OCI-M1 (cell line): ENCODE measurements at regions not wholly inside any gene's neighbourhood (a gene's known extent, or its start where the extent isn't known, plus 50 kb on each side); places are given as distances from the start of the nearest gene placed in this dataset.

Source experiments
- DNase-seq: peaks from one replicate; lab custom pipeline; 2025; lab: John Stamatoyannopoulos, UW

DNA sequence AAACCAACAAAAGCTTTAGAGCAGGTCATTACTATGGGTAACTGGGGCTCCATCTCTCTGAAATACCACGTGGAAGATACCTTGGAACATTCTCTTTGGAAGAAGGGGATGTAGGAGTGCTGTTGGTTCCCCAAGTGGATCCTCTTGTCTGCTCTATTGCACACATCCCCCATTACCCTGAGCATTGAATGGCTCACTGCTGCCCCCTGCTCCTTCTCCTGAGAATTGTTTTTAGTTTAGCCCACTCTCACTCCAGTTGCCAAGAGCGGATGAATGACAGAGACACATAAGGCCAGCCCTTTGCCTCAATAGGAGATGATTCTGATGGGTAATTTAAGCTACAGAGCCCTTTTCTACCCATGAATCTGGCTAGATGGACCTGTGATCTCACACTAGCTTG is 135.6 kb upstream of the SUCLG2 start:
- peak; percentile 37 for DNase-seq

DNA sequence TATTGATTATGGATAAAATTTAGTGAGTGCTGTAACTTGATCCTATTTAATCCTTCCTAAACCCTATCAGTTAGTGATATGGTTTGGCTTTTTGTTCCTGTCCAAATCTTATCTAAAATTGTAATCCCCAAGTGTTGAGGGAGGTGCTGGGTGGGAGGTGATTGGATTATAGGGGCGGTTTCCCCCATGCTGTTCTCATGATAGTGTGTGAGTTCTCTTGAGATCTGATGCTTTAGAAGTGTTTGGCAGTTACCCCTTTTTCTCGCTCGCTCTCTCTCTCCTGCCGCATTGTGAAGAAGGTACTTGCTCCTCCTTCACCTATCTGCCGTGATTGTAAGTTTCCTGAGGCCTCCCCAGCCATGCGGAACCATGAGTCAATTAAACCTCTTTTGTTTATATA is 134.0 kb upstream of the SUCLG2 start:
- no peak for DNase-seq

DNA sequence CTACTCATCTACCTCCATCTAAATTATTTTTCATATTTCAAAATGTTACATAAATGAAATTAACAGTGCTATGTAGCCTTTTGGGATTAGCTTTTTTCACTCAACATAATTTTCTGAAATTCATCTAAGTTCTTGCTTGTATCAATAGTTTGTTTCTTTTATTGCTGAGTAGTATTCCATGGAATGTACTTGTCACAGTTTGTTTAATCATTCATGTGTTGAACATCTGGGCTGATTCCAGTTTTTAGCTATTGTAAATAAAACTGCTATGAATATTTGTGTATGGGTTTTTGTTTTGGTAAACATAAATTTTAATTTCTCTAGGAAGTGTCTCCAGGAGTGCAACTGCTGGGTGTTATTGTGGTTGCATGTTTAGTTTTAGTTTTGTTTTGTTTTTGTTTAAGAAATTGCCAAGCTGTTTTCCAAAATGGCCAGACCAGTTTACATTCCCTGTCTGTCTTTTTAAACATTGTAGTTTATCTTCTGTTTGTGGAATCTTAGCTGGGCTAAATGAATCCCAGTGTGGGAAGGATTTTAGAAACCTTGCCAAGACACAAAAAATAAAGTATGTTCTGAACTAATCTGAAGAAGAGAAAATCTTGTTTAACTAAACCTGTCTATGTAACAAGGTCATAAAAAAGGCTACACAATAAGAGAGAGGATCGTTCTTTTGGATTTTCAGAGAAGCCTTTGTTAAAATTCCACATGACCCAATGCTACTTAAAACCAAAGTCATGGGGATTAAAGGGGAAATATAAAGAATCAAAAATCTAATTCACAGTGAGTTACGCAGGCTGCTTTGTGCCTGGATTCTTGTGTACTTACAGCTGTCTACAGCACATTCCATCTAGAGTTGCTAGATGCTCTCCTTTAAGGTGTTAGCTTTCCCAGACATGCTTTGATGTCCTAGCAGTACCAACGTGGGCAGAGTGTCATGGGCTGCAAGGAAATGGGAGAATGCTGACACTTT is 129.2 kb upstream of the SUCLG2 start:
- no peak for DNase-seq

DNA sequence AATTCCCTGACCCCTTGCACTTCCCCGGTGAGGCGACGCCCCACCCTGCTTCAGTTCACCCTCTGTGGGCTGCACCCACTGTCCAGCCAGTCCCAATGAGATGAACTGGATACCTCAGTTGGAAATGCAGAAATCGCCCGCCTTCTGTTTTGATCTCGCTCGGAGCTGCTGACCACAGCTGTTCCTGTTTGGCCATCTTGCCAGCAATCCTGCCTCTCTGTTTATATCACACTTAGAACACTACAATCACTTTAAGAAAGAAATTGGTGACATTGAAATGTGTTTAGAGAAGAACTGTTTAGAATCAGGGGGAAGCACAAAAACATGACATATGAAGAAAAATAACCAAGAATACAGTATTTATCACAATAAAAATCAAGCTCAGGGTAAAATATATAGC is 127.5 kb upstream of the SUCLG2 start:
- no peak for DNase-seq

DNA sequence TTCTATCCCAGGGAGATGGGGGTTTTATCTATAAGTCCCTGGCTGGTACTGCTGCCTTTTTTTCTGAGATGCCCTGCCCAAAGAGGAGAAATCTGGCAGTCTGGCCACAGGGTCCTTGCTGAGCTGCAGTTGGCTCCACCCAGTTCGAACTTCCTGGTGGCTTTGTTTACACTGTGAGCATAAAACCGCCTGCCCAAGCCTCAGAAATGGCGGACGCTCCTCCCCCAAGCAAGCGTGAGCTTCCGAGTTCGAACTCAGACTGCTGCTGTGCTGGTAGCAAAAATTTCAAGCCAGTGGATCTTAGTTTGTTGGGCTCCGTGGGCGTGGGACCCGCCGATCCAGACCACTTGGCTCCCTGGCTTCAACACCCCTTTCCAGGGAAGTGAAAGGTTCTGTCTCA is 126.8 kb upstream of the SUCLG2 start:
- peak; percentile 1 for DNase-seq

DNA sequence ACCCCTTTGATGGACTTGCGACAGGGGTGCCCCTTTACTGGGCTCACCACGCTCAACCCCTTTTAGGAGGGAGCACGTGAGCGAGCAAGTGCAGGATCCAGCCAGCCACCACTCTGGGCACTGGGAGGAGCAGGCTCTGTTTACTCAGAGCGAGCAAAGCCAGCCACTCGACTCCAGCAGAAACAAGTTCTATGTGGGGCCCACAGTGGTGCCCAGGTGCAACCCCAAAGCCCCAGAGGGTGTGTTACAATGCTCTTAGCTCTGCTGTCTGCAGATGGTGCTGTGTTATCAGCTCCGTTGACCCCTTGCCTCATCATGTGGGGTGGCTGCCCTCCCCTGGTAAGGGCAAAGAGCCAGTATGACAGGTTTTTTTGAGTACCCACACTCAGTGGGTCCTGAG is 120.3 kb upstream of the SUCLG2 start:
- DNase-seq, result no peak

DNA sequence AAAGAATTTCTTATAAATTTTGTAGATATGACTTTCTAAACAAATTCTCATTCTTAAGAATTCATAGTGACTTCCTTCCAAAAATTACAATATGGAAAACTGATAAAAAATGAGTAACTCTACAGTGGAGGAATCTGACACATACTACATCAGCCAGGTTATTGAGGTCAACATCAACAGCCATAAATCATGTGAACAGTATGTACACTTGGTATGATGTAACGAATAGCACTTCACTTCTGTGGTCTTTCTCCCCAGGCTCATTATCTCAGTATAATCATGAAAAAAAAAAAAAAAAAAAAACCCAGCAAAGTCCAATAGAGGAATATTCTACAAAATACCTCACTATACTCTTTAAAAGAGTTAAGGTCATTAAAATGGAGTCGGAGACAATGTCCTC is 111.2 kb upstream of the SUCLG2 start:
- DNase-seq, result peak; percentile 0

DNA sequence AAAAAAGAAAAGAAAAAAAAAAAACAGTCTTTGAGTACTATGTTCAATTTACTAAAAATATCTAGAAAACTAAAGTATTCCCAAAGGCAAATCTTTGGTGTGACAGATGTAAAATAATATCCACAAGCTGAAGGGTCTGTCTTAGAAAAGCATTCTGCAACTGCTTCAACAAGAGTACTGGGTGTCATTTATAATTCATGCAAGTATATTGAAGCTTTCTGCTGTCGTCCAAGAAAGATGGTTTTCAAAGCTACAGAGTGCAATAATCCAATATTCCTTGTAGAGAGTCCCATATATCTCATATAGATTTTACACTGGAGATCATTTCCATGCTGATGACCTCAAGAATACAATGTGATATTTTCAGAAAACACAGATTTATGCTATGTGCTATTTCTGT is 90.9 kb upstream of the SUCLG2 start:
- DNase-seq, result no peak

DNA sequence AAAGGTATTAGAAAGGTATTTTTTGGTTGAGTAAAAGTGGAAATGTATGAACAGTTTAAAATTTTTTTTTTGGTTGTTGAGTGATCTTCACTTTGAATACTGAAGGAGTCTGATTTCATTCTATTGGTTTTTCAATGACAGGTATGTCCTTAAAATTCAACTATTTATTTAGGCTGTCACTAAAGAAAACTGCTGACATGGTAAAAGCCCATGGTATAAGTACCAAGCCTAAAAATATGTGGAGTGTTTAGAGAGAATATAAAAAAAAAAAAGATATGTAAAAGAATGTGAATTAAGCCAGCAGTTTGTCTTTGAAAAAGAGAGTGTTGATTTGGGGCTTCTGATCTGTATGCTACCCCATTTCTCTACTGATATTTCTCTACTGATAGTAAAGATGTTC is 90.3 kb upstream of the SUCLG2 start:
- DNase-seq, result no peak

DNA sequence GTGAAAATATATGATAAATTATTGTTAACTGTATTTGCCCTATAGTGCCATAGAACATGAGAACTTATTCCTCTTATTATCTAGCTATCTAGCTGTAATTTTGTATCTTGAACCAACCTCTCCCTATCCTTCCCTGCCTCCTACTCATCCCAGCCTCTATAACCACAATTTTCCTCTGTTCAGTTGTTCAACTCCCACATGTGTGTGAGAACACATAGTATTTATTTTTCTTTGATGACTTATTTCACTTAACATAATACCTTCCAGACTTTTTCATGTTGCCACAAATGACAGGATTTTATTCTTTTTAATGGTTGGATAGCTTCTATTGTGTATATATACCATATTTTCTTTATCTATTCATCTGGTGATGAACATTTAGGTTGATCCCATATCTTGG is 85.4 kb upstream of the SUCLG2 start:
- no peak for DNase-seq

DNA sequence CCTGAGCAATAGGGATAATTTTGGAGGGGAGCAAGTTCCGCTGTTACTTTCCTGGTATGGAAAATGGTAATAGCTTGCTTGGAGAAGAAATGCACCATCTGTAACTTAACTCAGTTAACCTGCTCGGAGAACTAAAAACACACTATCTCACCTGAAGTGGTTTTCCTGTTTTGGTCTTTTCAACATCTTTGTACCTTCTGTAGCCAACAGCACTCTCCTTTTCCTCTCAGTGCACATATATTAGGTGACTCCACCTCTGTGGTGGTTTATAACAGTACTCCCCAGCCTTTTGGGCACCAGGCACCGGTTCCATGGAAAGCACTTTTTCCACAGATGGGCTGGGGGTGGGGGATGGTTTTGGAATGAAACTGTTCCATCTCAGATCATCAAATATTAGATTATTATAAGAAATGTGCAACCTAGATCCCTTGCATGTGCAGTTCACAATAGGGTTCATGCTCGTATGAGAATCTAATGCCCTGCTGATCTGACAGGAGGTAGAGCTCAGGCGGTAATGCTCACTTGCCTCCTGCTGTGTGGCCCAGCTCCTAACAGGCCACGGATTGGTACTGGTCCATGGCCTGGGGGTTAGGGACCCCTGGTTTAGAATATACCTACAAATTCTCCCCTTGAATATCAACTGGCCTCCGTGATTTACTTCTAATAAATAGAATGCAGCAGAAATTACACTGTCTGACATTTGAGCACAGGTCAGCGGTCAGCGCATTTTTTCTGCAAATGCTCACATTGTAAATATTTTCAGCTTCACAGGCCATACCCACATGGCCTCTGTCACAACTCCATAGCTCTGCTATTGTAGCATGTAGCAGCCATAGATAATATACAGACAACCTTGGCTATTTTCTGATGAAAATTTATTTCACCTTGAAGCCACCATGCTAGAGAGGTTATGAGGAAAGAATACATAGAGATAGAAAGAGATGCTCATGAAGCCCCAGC is 83.8 kb upstream of the SUCLG2 start:
- DNase-seq, result no peak

DNA sequence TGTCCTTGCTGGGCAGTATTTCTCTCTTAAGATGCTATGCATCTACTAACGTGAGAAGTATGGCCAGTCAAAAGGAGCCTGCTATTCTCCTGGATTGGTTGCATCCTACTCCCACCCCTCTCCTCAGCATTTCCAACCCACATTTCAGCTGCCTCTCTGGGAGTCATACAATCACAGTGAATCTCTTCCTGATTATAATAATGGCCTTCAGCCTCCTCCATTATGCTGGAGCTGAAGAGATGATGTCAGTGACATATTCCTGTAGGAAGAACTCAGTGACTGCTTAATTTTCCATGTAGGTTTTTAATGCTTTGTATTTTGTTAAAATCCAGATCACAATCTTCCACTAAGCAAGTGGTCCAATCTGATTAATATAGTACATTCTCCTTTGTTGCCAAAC is 82.7 kb upstream of the SUCLG2 start:
- DNase-seq, result no peak

DNA sequence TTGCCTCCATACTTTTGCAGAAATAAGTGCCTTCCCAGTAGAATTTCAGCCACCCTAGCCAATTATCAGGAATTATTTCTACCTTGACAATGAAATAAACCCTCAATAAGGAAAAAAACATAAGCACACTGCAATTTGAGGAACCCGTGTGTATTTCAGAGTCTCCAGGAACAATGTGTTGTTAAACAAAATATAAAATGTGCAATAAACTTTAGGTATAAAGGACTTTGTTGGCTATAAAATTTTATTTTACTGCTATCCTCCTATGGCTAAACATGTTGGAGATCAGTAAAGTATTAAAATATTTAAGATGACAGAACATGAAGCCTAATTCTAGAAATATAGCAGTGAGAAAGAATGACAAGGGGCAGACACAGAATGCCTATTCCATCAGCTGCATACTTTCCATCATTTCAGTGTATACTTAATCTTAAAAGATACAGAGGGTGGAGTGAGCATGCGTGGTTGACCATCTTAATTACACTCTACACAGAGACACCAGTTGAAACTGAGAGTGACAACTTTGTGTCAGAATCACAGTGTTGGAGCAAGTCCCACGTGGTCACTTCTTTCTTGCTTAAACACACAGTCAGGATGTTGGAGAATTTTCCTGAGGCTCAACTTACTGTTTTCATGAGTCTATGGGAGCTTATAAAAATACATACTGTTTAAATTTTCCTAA is 79.0 kb upstream of the SUCLG2 start:
- no peak for DNase-seq

DNA sequence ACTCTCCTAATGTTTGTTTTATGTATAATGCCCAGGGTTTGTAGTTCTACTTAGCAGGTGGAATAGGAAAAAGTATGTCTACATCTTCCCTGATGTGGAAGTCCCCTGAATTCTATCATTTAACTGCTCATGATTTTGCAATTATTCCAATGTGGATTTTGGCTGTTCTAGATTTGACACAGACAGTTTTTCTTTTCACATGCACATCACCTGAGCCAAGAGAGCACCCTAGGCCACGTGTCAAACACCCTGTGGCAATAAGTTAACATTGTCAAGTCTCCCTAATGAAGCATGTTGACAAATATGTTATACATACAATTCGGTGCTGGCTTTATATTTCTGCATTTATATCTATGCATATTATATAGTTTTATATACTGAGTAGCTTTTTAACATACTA is 70.0 kb upstream of the SUCLG2 start:
- DNase-seq, result no peak

DNA sequence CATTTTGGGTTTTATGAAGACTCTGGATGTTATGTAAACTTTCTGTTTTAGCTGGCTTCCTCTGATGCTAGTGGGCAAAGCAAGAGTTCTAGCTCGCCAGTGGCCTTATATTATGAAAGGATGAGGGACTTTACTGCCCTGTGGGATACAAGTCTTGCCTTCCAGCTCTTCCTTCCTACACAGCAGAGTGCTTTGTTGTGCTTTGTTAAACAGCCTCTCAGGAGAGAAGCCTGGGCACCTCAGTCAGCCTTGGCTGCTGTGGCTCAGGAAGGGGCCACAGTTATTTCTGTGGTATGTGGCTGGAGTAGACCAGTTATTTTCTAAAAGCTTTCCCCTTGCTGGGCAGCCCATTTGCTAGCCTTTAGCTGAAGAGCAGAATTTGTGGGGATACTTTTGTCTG is 69.5 kb upstream of the SUCLG2 start:
- DNase-seq, result no peak

DNA sequence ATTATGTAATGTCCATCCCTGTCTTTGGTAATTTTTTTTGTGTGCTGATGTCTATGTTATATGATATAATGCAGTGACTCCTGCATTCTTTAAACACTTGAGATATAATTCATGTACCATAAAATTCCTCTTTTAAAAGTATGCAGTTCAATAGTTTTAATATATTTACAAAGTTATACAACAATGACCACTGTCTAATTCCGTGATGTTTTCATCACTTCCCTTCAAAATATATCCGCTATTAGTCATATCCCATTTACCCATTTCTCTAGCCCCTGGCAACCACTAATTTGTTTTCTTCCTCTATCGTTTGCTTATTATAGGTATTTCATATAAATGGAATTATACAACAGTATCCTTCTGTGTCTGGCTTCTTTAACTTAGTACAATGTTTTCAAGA is 64.9 kb upstream of the SUCLG2 start:
- no peak for DNase-seq

DNA sequence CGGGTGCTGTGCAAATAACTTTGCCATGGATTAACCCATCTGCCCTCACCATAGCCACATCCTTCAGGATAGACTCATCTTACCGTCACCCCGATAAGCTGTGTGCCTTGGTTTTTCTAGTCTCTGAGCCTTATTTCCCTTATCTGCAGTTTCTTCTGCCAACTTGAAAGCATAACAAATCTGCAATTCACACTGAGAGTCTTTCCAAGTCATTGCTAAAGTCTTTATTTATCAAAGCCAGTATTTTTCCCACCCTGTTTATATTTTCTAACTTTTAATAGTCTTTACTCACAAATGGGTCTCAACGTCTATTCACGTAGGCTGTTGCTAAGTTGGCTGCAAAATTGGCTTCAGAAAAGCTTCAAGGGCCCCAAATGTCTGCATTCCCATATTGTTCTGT is 61.6 kb upstream of the SUCLG2 start:
- no peak for DNase-seq

DNA sequence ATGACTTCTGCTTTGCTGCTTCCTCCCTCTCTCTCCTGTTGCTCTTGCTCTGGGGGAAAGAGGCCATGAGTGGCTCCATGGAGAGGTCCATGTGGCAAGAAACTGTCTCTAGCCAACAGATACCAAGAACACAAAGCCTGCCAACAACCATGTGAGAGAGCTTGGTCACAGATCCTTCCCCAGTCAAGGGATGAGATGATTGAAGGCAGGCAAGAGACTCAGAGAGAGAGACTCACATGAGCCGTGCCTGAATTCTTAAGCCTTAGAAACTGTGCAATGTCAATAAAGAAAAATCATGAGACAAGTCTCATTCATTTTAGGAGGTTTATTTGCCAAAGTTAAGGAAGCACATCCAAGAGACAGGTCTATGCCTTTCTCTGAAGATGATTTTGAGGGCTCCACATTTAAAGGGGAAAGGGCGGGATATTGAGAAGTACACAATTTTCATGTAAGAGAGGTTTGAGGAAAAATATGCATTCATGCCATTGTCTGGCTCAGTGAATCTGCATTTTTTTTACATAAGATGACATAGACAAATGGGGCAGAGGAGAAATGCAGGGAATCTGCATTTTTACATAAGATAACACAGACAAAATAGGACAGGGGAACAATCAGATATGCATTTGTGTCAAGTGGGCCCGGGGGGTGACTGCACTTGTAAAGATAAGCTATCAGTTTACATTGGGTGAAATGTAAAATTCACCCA is 59.5 kb upstream of the SUCLG2 start:
- DNase-seq, result no peak

DNA sequence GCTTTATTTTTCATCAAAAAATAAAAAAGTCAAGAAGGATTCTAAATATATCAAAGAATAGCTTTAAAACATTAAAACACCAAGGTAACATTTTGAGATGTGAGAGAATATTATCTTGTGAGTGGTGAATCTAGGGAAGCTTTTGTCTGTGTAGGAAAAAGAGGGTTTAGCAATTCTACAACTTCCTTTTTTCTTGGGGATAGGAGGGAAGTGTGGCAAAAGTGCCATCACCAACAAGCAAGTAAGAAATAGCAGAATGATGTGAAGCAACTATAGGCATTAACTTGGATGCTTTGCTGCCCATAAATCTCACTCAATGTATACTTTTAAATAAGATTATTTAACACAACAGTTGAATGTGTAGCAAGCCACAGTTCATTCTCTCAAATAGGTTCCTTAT is 57.8 kb upstream of the SUCLG2 start:
- no peak for DNase-seq

DNA sequence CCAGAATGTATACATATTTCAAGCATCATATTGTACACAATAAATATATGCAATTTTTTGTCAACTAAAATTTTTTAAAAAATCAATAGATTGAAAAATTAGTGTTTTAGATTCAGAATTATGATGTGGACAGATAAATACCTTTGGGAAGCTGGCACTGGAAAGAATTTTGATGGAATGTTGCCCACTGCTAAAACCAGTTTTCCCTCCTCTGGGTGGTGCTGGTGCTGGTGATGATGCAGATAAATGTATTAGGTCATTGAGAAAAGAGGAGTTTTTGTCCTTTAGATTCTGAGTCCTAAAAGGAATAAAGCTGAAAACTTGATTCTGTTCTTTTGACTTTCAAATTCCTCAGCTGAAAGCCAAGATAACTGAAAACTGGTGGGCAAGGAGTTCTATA is 56.0 kb upstream of the SUCLG2 start:
- no peak for DNase-seq

DNA sequence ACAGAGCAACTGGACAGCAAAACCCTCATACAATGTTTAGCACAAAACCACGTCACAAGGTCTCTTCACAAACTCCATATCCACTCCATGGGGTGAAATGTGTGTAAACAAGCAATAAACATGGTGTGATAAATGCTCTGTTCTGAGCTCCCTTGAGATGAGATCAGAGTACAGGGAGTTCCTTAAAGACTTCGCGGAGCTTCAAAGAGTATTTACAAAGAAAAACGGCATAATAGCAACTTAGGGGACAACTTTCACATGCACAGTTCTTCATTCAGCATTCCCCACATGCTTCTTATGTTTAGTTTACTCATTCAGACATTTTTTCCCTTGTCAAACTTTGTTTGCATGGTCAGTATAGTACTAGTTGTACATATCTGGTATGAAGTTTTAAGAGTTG is 52.5 kb upstream of the SUCLG2 start:
- no peak for DNase-seq

DNA sequence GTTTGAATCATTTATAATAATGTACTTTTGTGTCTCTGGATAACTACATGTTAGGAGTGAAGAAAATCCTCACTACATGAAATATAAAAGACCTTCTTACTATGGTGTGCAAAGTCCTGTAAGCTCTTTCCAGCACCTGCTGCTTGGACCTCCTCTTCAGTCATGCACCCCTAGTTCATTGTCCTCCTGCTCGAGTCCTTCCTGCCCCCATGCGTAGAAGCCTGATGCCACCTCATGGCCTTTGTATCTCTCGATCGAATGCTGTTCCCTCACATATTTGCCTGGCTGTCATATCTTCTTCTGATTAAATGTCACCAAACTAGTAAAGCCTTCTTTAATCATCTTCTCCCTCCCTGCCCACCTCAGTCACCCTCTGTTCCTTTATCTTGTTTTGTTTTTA is 49.9 kb upstream of the SUCLG2 start:
- DNase-seq, result no peak
